NOMO-1 treated with DMSO at 0.1 percent for 48 hours (cell line): ENCODE measurements at regions not wholly inside any gene's neighbourhood (a gene's known extent, or its start where the extent isn't known, plus 50 kb on each side); places are given as distances from the start of the nearest gene placed in this dataset.
A peak's percentile ranks its signal among the peaks of the same experiment; 100 is the strongest.
"Not testable (repeated sequence)": the region's sequence is repeated elsewhere in the genome, so short reads cannot be mapped to it uniquely, and the experiment has no call there.

Experiments
- DNase-seq: peaks from one replicate; lab custom pipeline; 2025; ENCODE audit not compliant: unreplicated experiment; lab: John Stamatoyannopoulos, UW

DNA sequence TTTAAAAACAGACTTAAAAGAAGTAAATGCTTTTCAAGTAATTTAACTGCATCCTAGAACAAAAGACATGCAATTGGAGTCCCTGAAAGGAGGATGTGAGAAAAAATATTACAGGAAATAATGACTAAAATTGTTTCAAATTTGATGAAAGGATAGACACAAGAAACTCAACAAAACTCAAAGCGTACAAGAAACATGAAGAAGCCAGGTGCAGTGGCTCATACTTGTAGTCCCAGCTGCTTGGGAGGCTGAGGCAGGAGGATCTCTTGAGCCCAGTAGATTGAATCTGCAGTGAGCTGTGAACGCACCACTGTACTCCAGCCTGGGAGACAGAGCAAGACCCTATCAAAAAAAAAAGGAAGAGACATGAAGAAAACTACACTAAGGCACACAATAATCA, 118.1 kb upstream of the SLC39A10 start:
- no peak for DNase-seq

- no peak for DNase-seq
Observed at GRCh38 chr2:195537811-195538210, 119.2 kb upstream of the SLC39A10 start.

- no peak for DNase-seq
Observed at GRCh38 chr2:195536906-195537305, 120.1 kb upstream of the SLC39A10 start.

GRCh38 chr2:195535911-195536522, 121.0 kb upstream of the SLC39A10 start:
- DNase-seq, result peak; percentile 95

DNA sequence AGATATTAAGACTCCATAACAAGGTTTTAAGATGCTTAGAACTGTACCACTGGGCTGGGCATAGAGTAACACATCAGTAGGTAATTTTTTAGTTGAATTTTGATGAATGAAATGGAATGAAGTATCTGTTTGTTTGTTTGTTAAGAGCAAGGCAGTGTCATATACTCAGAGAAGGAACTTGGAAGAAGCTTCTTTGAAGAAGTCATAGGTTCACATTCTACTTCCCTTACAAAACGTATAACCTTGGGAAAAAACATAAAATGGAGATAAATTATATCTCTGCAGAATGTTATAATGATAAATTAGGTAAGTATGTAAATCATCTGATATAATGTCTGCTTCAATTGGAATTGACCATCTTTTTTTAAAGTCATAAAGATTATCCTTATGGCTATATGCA, 122.1 kb upstream of the SLC39A10 start:
- no peak for DNase-seq

GRCh38 chr2:195533771-195534642, 123.0 kb upstream of the SLC39A10 start:
- DNase-seq, result peak; percentile 76

GRCh38 chr2:195532628-195533271, 124.3 kb upstream of the SLC39A10 start:
- peak; percentile 78 for DNase-seq

GRCh38 chr2:195532255-195532627, 124.8 kb upstream of the SLC39A10 start:
- DNase-seq, result no peak

GRCh38 chr2:195531754-195532153, 125.3 kb upstream of the SLC39A10 start:
- DNase-seq, result no peak

DNA sequence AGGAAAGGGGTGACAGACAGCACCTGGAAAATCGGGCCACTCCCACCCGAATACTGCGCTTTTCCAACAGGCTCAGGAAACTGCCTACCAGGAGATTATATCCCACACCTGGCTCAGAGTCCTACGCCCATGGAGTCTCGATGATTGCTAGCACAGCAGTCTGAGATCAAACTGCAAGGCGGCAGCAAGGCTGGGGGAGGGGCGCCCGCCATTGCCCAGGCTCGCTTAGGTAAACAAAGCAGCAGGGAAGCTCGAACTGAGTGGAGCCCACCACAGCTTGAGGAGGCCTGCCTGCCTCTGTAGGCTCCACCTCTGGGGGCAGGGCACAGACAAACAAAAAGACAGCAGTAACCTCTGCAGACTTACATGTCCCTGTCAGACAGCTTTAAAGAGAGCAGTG, 133.8 kb upstream of the SLC39A10 start:
- DNase-seq, result not testable (repeated sequence)

GRCh38 chr2:195521589-195521988, 135.4 kb upstream of the SLC39A10 start:
- no peak for DNase-seq

- no peak for DNase-seq
Observed at GRCh38 chr2:195520671-195521155, 136.3 kb upstream of the SLC39A10 start.

DNA sequence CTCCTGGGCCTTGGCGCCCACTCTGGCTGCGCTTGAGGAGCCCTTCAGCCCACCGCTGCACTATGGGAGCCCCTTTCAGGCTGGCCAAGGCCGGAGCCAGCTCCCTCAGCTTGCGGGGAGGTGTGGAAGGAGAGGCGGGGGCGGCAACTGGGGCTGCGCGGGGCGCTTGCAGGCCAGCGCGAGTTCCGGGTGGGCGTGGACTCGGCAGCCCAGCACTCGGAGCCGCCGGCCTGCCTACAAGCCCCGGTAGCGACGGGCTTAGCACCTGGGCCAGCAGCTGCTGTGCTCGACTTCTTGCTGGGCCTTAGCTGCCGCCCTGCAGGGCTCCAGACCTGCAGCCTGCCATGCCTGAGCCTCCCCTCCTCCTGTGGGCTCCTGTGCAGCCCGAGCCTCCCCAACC, 141.5 kb upstream of the SLC39A10 start:
- no peak for DNase-seq

DNA sequence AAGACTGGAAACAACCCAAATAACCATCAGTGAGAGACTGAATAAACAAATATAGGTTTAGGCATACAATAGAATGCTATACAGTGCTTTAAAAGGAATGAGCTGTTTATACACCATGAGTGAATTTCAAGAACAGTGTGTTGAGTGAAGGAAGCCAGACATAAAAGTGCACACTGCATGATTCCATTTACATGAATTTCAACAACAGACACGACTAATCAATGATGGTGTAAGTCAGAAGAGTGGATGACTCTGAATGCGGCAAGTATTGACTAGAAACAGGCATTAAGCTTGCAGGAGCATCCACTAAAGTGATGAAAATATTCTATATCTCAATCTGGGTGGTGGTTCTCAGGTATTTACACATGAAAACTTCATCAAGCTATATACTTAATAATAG, 142.7 kb upstream of the SLC39A10 start:
- no peak for DNase-seq

- peak; percentile 81 for DNase-seq
Observed at GRCh38 chr2:195513119-195513518, 143.9 kb upstream of the SLC39A10 start.

DNA sequence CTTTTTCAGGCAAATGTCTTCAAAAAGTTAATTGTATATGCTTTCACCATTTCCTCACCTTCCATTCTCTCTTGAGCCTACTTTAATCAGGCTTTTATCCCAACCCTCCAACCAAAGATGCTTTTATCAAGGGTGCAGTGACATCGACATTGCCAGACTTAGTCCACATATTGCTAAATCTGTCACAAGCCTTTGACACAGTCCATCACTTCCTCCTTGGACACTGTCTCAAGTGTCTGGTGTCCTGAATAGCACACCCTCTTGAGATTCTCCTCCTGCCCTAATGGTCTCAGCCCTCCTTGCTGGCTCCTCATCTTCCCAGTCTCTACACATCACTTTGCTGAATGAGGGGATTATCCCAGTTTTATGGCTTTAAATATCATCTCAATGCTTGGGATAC, 147.5 kb upstream of the SLC39A10 start:
- peak; percentile 44 for DNase-seq

DNA sequence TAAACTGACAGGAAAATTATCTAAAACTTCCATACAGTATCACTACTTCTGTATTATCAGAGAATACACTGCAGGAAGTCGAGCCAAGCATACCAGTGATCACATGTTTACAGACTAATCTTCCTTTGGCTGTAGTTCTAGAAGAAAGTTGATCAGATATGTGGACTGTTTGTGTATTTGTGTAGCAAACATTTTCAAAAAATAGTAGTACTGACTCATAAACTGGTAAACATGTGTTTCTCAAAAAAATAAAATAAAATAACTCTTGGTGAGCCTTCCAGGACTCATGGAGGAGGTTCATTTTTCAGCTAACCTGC, 148.9 kb upstream of the SLC39A10 start:
- DNase-seq, result no peak

- DNase-seq, result no peak
Observed at GRCh38 chr2:195507447-195508138, 149.4 kb upstream of the SLC39A10 start.

DNA sequence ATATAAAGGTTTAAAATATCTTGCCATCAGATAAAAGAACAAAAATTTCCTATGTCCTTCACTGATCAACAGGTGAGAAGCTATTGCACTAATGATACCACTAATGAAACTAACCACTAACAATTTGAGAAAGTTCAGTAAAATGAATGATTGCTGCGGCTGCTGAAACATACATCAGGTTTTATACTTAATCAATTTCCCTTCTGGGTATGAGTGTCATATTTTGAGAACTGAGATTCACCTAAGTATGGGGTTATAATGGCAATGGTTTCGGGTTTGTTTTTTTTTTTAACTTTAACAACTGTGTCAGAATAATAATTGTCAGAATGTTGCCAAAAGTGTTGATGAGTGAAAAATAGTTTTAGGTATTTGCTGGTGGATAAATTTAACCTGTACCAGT, 151.3 kb upstream of the SLC39A10 start:
- no peak for DNase-seq

GRCh38 chr2:195503208-195503607, 153.8 kb upstream of the SLC39A10 start:
- DNase-seq, result no peak

GRCh38 chr2:195501746-195502145, 155.3 kb upstream of the SLC39A10 start:
- no peak for DNase-seq

DNA sequence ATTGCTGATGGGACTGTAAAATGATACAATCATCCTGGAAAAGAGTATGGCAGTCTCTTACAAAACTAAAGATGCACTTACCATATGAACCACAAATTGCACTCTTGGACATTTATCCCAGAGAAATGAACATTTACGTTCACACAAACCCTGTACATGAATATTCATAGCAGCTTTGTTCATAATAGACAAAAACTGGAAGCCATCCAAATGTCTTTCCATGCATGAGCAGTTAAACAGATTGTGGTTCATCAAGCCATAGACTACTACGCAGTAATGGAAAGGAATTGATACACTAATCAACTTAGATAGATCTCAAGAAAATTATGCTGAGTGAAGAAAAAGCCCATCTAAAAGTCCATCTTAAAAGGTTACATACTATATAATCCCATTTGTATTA, 156.1 kb upstream of the SLC39A10 start:
- no peak for DNase-seq
